NAMALWA (cell line): ENCODE measurements at regions not wholly inside any gene's neighbourhood (a gene's known extent, or its start where the extent isn't known, plus 50 kb on each side); places are given as distances from the start of the nearest gene placed in this dataset.
"Not testable (repeated sequence)": the region's sequence is repeated elsewhere in the genome, so short reads cannot be mapped to it uniquely, and the experiment has no call there.

Source experiments
- DNase-seq: peaks from one replicate; pipeline ENCODE4 v3.0.0-alpha.2; 2015; ENCODE audit warnings: low spot score

DNA sequence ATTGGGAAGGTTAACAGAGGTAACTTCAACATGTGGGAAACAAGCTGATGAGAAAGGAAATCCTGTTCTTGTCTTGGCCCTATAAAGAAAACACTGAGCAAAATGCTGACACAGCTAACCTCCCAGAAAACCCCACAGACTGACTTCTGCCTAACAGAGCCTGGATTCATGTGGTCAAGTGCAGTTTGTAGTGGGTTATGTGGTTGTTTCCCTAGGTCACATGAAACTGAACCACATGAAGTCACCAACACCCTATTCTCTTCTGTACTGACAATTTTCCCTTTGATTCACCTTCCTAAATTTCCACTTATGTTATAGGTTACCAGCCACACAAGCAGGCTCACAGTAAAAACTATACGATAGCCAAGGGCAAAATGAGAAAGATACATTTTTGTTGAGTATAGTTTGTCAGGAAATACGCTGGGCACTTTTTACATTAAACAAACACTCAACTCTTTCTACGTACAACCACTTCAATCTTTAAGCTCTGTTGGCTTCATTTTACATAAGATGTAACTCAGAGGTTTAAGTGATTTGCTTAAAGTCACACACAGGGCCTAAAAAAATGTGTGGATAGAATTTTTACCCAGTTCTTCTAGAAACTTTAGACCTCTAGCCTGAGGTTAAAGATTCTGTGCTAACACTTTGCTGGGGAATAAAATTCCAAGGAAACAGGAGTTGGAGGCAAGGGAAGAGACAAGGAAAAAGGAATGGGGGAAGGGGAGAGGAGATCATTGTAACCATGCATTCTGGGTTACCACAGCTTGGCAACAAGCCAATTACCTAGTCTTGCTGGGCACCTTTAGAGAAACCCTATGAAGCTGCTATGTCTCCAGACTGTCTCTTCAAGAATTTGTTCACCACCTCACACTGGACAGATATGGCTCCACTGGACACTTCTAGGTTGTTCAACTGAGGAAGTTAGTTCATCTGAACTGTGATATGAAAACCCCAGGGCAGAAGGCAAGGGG is 601.6 kb upstream of the USP24 start:
- DNase-seq, result no peak

DNA sequence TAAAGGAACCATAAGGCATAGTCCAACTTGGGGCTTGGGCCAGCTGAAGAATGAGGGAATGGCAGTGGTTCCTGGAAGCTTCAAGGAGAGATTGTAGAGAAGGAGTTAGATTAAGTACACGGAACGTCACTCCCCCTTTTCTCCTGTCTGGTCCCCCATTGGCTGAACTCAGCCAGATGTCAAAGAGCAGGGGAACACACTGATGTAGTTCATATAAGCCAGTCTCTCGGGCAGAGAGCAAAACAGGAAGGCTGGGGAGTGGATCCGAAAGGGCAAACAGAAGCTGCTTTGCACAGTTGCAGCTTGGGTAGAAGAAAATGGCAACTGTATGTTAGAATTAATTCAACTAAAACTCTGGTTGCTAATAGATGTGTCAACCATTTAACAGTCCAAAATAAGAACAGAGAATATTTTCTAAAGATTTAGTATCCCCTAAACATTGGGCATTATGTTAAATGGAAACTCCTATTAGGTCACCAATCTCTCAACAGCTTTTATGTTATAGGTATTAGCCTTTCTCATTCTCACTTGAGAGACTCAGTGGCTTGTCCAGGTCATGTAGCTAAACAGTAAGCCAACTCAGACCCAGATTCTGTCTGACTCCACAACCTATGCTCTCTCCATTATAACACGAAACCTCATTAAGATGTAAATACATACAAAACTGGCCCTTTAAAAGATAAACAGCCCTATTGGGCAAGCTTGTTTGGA is 600.7 kb upstream of the USP24 start:
- DNase-seq, result no peak

DNA sequence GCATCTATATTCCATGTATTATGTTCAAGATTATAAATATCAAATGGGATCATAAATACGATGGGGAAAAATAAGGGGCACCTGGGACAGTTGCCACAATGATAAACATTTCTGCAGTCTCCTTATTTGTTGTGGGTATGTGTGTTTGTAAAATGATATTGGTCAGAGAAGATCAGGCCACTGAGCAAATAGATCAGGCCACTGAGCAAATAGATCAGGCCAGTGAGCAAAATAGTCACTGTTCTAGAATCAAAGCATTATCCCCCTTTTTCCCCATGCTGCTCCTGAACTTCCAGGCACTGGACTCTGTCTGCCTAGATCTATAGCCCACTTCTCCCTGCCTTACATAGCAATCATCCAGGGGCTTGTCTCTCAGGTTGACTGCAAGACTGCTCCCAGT is 599.8 kb upstream of the USP24 start:
- no peak for DNase-seq

DNA sequence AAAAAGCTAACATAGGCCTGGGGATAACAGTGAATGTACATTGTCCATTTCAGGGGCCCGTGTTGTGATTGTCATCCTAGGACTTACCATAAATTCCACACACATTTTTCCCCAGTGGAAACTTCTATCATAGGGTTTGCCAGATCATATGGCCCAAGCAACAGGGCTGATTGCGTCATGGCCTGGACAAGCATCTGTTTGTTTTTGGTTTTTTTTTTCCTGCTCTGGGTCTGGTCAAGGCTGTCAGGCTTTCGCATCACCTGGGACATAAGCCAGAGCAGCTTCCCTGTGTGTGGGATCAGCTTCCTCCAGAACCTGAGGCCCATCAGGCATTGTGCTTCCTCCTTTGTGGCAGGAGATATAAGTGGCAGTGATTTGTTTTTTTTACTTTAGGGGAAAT is 598.5 kb upstream of the USP24 start:
- no peak for DNase-seq

DNA sequence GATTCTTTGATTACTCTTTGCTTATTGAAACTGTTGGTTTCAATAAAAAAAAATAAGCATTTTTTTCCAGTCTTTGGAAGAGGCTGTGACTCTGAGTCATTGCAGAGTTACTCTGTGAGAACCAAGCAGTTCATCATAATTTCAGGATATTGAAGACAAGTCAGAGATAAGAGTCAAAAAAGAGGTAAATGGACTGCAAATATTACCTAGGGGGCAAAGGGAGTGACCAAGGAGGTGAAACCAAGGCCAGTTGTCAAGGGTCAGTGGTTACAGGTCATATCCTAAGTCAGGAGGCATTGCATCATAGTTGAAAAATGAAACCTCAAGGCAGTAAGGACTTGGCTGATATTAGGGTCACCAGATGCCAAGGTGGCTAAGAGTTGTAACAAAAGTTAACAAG is 597.1 kb upstream of the USP24 start:
- DNase-seq, result no peak

DNA sequence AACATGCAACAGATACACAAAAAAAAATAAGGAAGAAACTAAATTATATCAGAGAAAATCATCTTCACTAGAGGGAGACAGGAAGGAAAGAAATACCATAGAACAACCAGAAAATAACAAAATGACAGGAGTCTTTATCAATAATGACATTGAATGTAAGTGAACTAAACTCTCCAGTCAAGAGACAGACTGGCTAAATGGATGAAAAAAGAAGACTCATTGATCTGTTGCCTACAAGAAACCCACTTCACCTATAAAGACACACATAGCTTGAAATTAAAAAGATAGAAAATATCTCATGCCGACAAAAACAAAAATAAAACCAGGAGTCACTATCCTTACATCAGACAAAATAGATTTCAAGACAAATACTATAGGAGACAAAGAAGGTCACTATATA is 593.1 kb upstream of the USP24 start:
- no peak for DNase-seq

DNA sequence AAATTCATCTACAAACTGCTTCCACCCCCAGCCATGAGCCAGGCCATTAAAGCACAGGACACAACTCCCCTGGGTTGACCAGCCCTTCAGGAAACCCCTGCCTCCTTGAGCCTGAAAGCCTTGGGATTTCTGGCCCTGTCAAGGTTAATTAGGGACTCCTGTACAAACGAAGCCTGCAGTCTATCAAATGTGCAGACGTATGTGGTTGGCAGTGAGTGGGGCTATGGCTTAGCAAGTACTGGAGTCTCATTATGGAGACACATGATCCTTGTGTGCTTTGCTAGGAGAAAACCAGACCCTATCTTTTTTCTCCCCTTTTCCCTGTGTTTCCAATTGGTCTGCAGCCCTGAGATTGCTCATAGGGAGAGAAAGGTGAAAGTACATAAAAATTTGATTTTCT is 588.3 kb upstream of the USP24 start:
- no peak for DNase-seq

DNA sequence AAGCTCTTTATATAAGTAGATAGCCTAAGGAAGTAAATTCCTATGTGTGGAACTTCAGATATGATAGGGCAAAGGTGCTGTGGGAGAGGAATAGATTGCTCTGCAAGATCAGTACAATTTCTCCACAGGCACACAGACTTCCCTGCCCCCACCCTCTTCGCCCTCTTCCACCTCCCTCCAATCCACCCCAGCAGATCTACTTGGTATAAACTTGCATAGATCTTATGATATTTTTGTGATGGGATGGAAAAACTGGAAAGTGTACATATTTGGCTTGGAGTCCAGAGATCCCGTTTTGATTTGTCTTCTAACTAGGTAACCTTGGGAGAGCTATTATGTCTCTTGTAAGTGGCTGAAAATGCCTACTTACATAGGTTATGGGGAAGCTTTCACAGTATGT is 586.3 kb upstream of the USP24 start:
- no peak for DNase-seq

DNA sequence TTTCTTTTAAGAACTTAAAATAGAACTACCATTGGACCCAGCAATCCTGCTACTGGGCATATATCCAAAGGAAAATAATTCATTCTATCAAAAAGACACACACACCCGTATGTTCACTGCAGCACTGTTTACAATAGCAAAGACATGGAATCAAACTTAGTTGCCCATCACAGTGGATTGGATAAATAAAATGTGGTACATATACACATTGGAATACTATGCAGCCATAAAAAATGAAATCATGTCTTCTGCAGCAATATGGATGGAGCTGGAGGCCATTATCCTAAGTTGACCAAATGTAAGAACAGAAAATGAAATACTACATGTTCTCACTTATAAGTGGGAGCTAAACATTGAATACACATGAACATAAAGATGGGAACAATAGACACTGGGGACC is 585.3 kb upstream of the USP24 start:
- DNase-seq, result no peak

DNA sequence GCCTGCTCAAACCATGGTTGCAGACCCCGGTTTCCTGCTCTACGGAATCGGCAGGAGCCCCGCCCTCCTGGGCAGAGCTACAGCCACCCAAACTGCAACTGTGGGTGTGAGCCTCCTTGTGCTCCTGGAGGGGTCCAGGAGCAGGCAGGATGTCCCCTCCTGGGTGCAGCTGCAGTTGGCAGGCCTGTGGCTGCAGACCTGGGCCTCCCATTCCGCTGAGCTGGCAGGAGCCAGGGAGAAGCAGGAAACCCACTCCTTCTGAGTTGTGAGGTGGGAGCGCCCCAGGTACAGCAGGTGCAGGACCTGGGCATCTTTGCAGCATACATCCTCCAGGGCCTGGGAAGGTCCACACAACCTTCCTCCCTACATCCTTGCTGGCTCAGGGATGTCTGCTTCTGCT is 578.7 kb upstream of the USP24 start:
- DNase-seq, result no peak

DNA sequence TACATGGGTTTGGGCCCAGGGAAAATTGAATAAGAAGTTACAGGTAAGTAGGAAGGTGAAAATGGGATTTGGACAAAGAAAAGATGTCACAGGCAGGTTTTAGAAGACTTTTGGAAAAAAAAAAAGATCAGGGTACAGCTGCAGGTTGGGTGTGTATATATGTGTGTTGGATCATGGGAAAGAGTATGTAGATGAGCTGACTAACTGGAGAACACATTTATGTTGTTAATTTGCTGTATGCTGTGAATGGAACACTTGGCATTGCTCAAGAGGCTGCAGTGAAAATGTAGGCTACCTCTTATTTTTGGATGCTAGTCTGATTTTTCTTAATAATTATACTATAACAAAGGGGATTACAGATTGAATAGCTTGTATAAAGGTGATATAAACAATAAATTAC is 577.7 kb upstream of the USP24 start:
- no peak for DNase-seq

DNA sequence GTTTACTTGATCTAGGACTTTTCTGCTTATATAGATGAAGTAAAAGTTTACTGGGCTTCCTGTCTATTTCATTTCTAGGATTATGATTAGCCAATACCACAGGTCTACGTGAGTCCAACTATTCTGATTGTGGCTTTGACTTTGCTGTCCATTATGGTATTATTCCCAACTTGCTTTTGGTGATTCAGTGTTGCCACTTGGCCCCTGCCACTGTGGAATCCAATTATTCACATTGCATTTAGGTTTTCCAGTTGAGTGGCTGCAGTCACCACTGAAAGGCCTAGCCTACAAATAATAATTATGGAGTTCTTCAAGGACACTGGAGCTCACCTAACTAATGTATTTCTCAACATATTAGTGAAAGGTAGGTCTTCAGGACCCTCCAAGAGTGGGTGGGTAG is 574.3 kb upstream of the USP24 start:
- DNase-seq, result no peak

DNA sequence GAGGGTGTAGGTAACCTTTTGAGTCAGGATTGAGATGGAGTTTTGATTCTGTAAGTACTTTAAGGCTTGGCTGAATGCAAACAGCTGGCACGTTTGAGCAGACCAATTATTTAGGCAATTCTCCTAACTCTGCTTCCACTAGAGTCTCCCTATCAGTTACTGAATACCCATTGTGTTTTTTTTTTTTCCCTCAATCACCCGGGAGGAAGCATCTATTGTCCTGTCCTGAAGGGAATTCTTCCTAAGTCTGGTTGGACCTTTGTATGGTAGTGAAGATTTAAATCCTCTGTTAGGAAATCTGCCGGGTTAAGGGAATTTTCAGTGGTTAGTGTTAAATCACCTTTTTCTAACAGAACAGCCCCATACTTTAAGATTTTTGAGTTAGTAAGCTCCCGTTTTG is 571.2 kb upstream of the USP24 start:
- no peak for DNase-seq

DNA sequence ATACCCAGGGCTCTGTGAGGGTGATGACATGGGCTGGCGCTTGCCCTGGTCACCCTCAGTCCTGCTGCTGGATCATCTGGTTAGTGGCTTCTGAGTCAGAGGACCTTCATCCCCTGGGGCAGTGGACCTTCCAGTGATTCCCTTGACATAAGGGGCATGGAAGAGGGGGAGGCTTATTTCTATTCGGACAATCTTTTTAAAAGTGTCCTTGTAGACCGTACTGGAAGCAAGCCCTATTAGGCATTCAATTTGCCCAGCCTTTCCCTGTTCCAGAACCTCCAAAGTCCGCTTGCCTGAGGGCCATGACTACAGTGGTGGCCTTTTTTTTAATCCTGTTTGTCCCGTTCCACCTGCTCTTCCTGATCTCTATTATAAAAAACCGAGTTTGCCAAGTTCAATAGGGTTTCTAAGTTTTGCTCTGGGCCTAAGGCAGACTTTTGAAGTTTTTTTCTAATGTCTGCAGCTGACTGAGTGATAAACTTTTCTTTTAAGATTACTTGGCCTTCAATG is 569.8 kb upstream of the USP24 start:
- not testable (repeated sequence) for DNase-seq

DNA sequence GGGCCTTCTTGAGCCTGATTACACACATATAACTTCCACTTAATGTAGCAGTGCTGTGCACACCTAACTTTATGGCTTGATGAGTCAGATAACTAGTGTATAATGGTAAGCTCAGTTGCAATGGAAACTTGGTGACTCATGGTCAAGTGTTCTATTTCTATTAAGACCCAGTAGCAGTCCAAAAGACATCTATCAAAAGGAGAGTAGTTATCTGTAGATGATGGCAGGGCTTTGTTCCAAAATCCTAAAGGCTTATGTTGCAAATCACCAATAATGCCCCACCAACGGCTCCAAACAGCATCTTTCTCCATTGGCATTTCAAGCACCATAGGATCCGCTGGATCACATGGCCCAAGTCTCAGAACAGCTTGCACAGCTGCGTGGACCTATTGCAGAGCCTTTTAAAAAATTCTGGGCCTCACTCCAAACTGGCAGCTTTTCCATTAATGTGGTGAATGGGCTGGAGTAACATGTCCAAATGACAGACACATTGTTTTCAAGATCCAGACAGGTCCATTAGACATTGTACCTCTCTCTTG is 566.8 kb upstream of the USP24 start:
- no peak for DNase-seq

DNA sequence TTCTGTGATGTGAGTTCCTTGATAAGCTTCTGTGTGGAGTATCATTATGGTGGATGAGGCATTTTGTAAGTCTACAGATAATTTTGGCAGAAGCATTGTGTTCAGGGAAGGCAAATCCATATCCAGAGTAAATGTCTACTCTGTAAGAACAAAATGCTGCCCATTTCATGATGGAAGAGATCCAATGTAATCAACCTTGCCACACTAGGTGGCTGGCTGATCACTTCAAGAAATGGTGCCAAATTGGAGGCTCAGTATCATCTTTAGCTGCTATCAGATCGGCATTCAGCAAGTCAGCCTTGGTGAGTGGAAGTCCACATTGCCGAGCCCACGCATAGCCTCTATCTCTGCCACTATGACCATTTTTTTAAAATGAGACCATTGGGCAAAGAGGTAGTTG is 565.8 kb upstream of the USP24 start:
- no peak for DNase-seq

DNA sequence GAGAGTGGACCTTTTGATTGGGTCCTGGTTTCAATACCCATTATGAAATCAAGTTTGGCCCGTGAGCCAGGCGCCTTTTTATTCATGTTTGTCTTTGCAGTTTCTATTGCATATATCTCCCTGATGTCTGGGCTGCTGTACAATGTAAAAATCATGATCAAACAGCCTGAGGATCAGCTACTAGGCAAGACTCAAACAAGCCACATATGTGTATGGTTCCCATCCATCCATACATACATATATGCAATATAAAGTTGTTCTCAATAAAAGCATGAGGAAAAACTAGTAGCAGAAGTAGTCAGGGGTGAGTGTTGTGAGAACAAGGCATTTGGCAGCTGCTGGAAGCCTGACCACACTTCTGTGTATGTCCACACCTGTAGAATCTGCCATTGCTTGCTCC is 562.4 kb upstream of the USP24 start:
- no peak for DNase-seq

DNA sequence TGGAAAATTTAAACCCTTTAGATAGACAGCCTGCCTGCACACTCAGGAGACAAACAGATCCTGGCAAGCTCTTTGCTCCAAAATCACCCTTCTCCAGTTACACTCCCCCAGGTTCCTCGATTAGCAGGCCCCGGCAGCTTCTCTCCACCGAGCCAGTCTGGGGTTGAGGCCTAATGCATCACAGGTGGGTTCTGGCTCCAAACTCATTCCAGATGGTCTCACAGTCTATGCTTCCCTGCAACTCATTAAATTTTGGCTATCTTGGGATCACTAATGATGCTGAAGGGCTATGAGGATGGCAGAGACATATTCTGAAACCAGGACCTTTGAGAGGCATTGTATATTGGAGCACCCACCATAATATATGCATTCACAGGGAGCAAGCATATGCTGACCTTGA is 559.8 kb upstream of the USP24 start:
- DNase-seq, result no peak

DNA sequence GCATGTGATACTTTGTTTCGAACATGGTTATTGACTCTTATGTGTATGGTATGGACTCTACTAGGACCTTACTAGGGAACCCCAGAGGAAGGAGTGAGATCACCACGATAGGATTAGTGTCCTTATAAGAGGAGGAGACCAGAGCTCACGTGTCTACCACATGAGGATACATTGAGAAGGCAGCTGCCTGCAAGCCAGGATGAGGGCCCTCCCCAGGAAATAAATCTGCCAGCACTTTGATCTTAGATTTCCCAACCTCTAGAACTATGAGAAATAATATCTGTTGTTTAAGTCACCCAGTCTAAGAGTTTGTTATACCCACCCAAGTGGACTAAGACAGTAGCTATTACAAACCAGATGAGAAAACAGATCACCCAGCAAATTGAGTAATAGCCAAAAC is 559.3 kb upstream of the USP24 start:
- DNase-seq, result no peak

DNA sequence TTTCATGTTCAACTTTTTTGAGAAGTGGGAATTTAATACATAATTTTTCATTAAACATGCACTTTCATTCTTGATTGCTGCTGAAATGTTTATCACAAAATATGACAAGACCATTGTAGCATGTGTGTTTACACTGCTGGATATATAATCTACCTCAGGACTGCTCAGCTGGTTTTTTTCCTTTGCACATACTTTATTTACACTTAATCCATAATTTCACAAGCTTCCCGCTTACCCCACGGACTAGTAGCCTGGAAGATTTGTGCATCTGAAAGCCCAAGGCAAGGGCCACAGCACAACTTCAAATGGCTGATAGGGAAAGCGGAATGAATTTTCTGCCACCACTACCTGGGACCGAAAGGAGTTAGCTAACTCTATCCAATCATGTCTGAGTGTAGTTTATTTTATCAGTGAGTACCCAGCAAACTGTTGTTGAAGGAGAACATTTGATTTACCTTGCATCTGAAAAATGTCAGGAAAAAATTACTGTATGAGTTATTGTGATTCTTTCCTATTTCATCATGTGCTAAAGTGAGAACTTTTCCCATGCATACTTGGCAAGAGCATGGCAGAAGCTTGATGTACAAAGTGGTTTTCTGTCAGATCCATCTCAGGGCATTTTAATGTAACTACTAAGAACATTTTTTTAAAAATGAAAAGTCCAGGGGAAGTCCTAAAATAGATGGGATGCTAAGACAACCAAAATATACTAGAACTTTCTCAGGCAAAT is 558.2 kb upstream of the USP24 start:
- no peak for DNase-seq

DNA sequence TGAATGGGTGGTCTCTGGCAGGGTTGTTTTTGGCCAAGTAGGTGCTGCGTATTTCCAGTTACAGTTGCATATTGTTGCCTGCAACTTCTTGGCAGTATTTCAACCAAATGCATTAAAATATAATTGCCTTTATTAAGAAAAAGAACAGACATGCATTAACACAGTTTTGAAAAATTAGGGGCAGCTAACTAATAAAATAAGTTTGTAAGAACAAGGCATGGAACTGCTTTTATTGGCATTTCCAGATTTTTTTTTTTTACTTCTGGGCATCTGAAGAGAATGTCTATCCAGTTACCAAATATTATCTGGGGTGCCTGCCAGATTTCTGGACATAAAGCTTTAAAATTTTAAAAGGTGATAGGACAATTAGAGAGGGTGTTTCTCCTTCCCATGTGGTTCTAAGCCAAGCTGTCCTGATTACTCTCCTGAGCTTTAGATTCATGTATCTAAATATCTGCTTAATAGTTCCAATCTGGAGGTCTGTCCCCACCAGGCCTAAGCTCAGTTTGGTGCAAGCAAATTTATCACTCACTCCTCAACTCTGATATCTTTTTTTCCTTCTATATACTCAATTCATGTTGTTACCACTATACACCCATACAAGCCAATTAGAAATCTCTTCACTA is 553.3 kb upstream of the USP24 start:
- DNase-seq, result no peak

DNA sequence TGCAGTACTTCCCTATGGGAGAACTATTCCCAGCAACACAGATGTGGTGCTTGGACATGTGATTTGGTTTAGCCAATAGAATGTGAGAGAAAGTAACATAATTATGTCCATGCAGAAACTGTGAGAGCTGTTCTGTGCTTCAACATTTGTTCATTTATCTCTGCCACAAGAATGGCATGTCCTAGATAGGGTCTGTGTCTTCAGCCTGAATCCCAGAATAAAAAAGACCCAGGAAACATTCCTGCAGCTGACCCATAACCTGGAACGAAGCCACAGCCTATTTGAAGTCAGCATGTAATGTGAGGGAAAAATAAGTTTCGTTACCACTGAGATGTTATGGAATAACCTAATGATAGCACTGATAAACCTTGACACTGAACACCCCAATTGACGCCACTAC is 552.0 kb upstream of the USP24 start:
- no peak for DNase-seq
